ENCODE measurements at regions not wholly inside any gene's neighbourhood (a gene's known extent, or its start where the extent isn't known, plus 50 kb on each side); places are given as distances from the start of the nearest gene placed in this dataset.

- H3T11ph ChIP-seq (ENCODE audit: low read length): no peak overlapping the region
- no peaks in the 10 kb centered on the region for H3K36me3 Mint-ChIP-seq (ENCODE audit: insufficient read depth in 1 of 3, low read depth in 3 of 3)
- no peak overlapping the region for H4K91ac ChIP-seq (ENCODE audit: insufficient read length, low read depth, low read length)
- no peaks in the 10 kb centered on the region for H3K79me2 ChIP-seq (ENCODE audit: insufficient read depth, low read length)
- no peak overlapping the region for H3K56ac ChIP-seq (ENCODE audit: insufficient read length, low read depth, low read length)
- H4K5ac ChIP-seq (ENCODE audit: insufficient read length, low read depth, low read length): no peak overlapping the region
- no peaks in the 10 kb centered on the region for H3K4me1 ChIP-seq (ENCODE audit: insufficient read depth, low read length)
- H3K4ac ChIP-seq (ENCODE audit: low read depth, low read length): no peak overlapping the region
- no peaks in the 10 kb centered on the region for H3K23me2 ChIP-seq (ENCODE audit: insufficient read length, low read depth, low read length, poor library complexity, severe bottlenecking)
- WGBS (ENCODE audit: extremely low coverage, insufficient read length, low lambda C conversion rate): no CpG with 5 or more reads among the region's 2 CpGs
- H3K9me3 Mint-ChIP-seq: peaks cover 0 to 2% of the 10 kb centered on the region in 2 experiments; a peak in 2 of 5 replicates
- no peak overlapping the region for H3K27ac Mint-ChIP-seq
- no peaks in the 10 kb centered on the region for H3K27me3 ChIP-seq (ENCODE audit: insufficient read depth, low read length)
- no peak for DNase-seq
- H2BK5ac ChIP-seq (ENCODE audit: insufficient read length, low read length): no peak overlapping the region
- H3K4me3 Mint-ChIP-seq: no peak overlapping the region
- no peak overlapping the region for H3K4me2 ChIP-seq (ENCODE audit: insufficient read depth, insufficient read length, low read length)
- H2BK15ac ChIP-seq (ENCODE audit: low read depth, low read length): no peak overlapping the region
- no peaks in the 10 kb centered on the region for H3K4me1 Mint-ChIP-seq
- no peak overlapping the region for H3K14ac ChIP-seq (ENCODE audit: insufficient read depth, low read length)
- H3K27me3 Mint-ChIP-seq (ENCODE audit: low read depth): no peaks in the 10 kb centered on the region
- no peak overlapping the region for H4K8ac ChIP-seq (replicated peaks; ENCODE audit: insufficient read length, low read depth, low read length)
- H3K79me1 ChIP-seq (ENCODE audit: insufficient read depth, low read depth, low read length, poor library complexity, severe bottlenecking): no peaks in the 10 kb centered on the region
- H3K23ac ChIP-seq (ENCODE audit: insufficient read length, low read depth, low read length): no peak overlapping the region
- H2AK5ac ChIP-seq (ENCODE audit: insufficient read length, low read length): no peak overlapping the region
- H2BK12ac ChIP-seq (ENCODE audit: insufficient read length, low read depth, low read length): no peak overlapping the region
- H2BK120ac ChIP-seq (ENCODE audit: low read depth, low read length, poor library complexity, severe bottlenecking): no peak overlapping the region
- no peaks in the 10 kb centered on the region for H4K20me1 ChIP-seq (ENCODE audit: control insufficient read depth, insufficient read depth, insufficient read length)
- H2BK20ac ChIP-seq (ENCODE audit: low read depth, low read length, poor library complexity, severe bottlenecking): no peak overlapping the region
- no peaks in the 10 kb centered on the region for H3K9me3 ChIP-seq (ENCODE audit: control insufficient read depth, low read depth, low read length)
- H2AFZ ChIP-seq (ENCODE audit: low read length): no peak overlapping the region
- H3K9ac ChIP-seq (ENCODE audit: extremely low read depth, insufficient read length, low read length): no peak overlapping the region
- no peak overlapping the region for H3K27ac ChIP-seq (ENCODE audit: insufficient read length, low read depth, low read length)
- TF ChIP-seq, protein P1, sequence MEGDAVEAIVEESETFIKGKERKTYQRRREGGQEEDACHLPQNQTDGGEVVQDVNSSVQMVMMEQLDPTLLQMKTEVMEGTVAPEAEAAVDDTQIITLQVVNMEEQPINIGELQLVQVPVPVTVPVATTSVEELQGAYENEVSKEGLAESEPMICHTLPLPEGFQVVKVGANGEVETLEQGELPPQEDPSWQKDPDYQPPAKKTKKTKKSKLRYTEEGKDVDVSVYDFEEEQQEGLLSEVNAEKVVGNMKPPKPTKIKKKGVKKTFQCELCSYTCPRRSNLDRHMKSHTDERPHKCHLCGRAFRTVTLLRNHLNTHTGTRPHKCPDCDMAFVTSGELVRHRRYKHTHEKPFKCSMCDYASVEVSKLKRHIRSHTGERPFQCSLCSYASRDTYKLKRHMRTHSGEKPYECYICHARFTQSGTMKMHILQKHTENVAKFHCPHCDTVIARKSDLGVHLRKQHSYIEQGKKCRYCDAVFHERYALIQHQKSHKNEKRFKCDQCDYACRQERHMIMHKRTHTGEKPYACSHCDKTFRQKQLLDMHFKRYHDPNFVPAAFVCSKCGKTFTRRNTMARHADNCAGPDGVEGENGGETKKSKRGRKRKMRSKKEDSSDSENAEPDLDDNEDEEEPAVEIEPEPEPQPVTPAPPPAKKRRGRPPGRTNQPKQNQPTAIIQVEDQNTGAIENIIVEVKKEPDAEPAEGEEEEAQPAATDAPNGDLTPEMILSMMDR (conservative IDR thresholded peaks at IDR 0.05): peak; percentile 75
- no peak overlapping the region for H3K18ac ChIP-seq (ENCODE audit: insufficient read length, low read depth, low read length)
These were observed 122.2 kb upstream of the DCBLD2 start for GRCh38 chr3:99023590-99024192.
